Ovary (tissue), 3 donors: ENCODE measurements at regions not wholly inside any gene's neighbourhood (a gene's known extent, or its start where the extent isn't known, plus 50 kb on each side); places are given as distances from the start of the nearest gene placed in this dataset.

Experiments used
- CTCF ChIP-seq, 3 donors: fragments of 450-650 bp in 2 of 3; fragments of 200-600 bp in 1 of 3; IDR thresholded peaks; one replicate each; pipeline versions ENCODE4 v1.5.1 to v1.8.0; 2016 to 2022; ENCODE audit warnings: antibody characterized with exemption in 3 of 3, mild to moderate bottlenecking in 1 of 3
- EP300 ChIP-seq: sonication (generic); formaldehyde crosslinking; IDR thresholded peaks from one replicate; pipeline ENCODE4 v1.6.1; 2017; ENCODE audit warnings: antibody characterized with exemption
- POLR2A ChIP-seq: fragments of 450-650 bp; IDR thresholded peaks from one replicate; pipeline ENCODE4 v1.6.1; 2017; ENCODE audit warnings: antibody characterized with exemption, mild to moderate bottlenecking, moderate library complexity
- donor health status: DM: no; HTN: no; CAD: no.

GRCh38 chr13:21902709-21903098 lies 231.8 kb downstream of the FGF9 start:
- TF ChIP-seq CTCF (IDR thresholded peaks at IDR 0.05): no peak
- TF ChIP-seq POLR2A: no peak
- no peak for TF ChIP-seq EP300
